Tibial artery (tissue), 4 donors: ENCODE measurements at regions not wholly inside any gene's neighbourhood (a gene's known extent, or its start where the extent isn't known, plus 50 kb on each side); places are given as distances from the start of the nearest gene placed in this dataset.

Experiments
- DNase-seq, 2 donors: peaks; one replicate each; pipeline ENCODE4 v3.0.0-alpha.2; 2019
- H3K27ac ChIP-seq, 2 donors: fragments of 200-600 bp; sonication (generic) in 1 of 2; 1 replicate in 1 of 2; 2 replicates in 1 of 2; pipeline ENCODE4 v1.5.1; 2018 to 2019; ENCODE audit warnings: mild to moderate bottlenecking in 1 of 2
- H3K27me3 ChIP-seq, 2 donors: fragments of 200-600 bp; sonication (generic) in 1 of 2; one replicate each; pipeline versions ENCODE4 v1.5.1 to v1.6.0; 2016 to 2019
- H3K36me3 ChIP-seq, 3 donors: fragments of 200-600 bp; sonication (generic) in 2 of 3; one replicate each; pipeline ENCODE4 v1.5.1; 2016 to 2019; ENCODE audit warnings: mild to moderate bottlenecking in 2 of 3
- H3K4me1 ChIP-seq, 4 donors: fragments of 200-600 bp; sonication (generic) in 2 of 4; 1 replicate in 3 of 4; 2 replicates in 1 of 4; pipeline ENCODE4 v1.5.1; 2016 to 2019
- H3K4me3 ChIP-seq, 2 donors: fragments of 200-600 bp; sonication (generic) in 1 of 2; 1 replicate in 1 of 2; 2 replicates in 1 of 2; pipeline ENCODE4 v1.5.1; 2018 to 2019; ENCODE audit warnings: mild to moderate bottlenecking in 2 of 2
- H3K9me3 ChIP-seq, 3 donors: fragments of 200-600 bp; sonication (generic) in 1 of 3; one replicate each; pipeline ENCODE4 v1.5.1; 2016 to 2019
- intact Hi-C: fragments of 100-400 bp; cut with DNase I; formaldehyde crosslinking; loops from one replicate; pipeline ENCODE4 v1.15.0; 2023; ENCODE audit warnings: low total_unique reads
- TF ChIP-seq, protein P1 (sequence below), 2 experiments: fragments of 200-600 bp in 1 of 2; fragments of 450-650 bp in 1 of 2; IDR thresholded peaks; one replicate each; pipeline ENCODE4 v1.5.1; 2017 to 2019; ENCODE audit warnings: antibody characterized with exemption in 2 of 2, mild to moderate bottlenecking in 1 of 2, moderate library complexity in 1 of 2

DNA sequence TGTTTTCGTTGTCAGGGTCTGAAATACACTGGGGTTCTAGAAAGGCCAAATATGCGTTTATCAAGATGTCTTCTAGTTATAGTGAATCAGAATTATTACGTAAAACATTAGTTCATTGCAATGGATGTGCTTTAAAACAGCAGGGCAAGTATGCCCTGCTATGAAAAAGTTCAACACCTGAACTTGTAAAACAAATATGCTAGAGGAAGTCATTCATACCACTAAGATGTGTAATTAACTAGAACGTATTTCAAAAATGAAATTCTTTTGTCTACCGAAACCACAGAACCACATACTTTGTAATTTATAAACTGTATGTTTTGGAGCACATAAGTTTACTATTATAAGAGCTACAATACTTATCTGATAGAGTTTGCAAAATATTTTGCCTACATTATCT is 266.2 kb downstream of the KCTD12 start:
- intact Hi-C loops, result no loop called here
- Histone ChIP-seq H3K27me3 (no peaks in the 10 kb centered on the region), H3K27ac (no peak overlapping the region), H3K36me3 (no peaks in the 10 kb centered on the region), H3K4me1 (no peaks in the 10 kb centered on the region), H3K9me3 (no peaks in the 10 kb centered on the region), H3K4me3 (no peak overlapping the region)
- TF ChIP-seq, protein P1, sequence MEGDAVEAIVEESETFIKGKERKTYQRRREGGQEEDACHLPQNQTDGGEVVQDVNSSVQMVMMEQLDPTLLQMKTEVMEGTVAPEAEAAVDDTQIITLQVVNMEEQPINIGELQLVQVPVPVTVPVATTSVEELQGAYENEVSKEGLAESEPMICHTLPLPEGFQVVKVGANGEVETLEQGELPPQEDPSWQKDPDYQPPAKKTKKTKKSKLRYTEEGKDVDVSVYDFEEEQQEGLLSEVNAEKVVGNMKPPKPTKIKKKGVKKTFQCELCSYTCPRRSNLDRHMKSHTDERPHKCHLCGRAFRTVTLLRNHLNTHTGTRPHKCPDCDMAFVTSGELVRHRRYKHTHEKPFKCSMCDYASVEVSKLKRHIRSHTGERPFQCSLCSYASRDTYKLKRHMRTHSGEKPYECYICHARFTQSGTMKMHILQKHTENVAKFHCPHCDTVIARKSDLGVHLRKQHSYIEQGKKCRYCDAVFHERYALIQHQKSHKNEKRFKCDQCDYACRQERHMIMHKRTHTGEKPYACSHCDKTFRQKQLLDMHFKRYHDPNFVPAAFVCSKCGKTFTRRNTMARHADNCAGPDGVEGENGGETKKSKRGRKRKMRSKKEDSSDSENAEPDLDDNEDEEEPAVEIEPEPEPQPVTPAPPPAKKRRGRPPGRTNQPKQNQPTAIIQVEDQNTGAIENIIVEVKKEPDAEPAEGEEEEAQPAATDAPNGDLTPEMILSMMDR (IDR thresholded peaks at IDR 0.05), result no peak
- no peak for DNase-seq

DNA sequence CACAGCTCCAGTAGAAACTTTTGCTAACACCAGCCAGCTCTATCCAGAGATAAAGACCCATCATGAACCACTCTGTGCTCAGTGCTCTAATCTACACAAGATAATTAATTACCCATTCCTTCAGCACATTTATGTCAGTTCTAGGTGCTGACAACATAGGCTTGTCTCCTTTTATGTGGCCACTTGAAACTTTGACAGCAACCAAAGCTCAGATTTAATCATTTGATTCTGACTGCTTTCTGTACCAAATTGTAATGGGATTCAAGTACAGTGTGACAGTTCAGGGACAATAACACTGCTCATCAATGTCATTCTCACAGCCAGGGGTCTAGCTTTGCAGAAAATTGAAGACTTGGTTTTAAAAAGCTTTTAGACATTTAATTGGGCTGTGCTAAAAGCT is 266.6 kb downstream of the KCTD12 start:
- H3K36me3 ChIP-seq, result no peaks in the 10 kb centered on the region
- DNase-seq, result no peak
- no peaks in the 10 kb centered on the region for H3K27me3 ChIP-seq
- no peak overlapping the region for H3K27ac ChIP-seq
- H3K9me3 ChIP-seq, result no peaks in the 10 kb centered on the region
- intact Hi-C loops, result no loop called here
- TF ChIP-seq, protein P1 (IDR thresholded peaks at IDR 0.05), result no peak
- no peak overlapping the region for H3K4me3 ChIP-seq
- no peaks in the 10 kb centered on the region for H3K4me1 ChIP-seq

DNA sequence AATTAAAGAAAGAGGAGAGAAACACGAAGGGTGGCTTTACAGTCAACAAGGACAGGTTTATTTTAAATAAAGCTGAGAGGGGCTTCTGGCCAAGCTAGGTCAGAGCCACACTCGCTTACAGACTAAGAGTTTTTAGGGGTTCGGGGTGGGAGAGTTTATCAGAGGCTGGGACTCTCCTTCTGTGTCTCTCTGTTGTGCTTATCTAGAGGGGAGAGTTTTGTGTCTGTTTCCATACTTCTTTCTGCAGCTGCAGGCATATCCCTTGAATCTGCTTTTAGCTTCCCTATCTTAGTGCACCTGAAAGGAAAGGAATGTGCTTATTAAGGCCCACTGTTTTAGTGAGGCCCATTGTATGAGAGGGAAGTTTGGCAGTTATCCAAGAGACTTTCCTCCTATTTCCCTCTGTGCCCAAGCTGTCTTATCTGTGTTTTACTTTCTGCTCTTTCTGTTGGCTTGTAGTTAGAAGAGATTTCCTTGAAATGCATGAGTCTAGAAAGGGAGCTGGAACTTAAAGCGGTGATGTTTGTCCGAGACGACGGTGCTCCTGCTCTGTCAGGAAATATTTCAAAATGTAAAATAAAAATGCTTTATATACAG is 275.3 kb downstream of the KCTD12 start:
- DNase-seq, result no peak
- no peaks in the 10 kb centered on the region for H3K27me3 ChIP-seq
- intact Hi-C loops, result no loop called here
- no peaks in the 10 kb centered on the region for H3K4me1 ChIP-seq
- H3K4me3 ChIP-seq, result no peak overlapping the region
- H3K36me3 ChIP-seq, result no peaks in the 10 kb centered on the region
- TF ChIP-seq, protein P1 (IDR thresholded peaks at IDR 0.05), result no peak
- no peak overlapping the region for H3K27ac ChIP-seq
- H3K9me3 ChIP-seq, result no peaks in the 10 kb centered on the region

DNA sequence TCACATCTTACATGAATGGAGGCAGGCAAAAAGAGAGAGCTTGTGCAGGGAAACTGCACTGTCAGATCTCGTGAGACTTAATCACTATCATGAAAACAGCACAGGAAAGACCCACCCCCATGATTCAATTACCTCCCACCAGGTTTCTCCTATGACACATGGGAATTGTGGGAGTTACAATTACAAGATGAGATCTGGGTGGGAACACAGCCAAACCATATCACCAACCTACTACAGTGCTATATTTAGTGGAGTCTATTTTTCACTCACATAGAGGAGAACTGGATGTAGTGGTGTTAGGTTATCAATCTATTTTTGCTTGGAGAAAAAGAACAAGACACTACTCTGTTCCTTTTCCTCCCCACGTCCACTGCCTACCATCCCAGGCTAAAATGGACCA is 276.6 kb downstream of the KCTD12 start:
- H3K9me3 ChIP-seq, result no peaks in the 10 kb centered on the region
- no peak for DNase-seq
- intact Hi-C loops, result no loop called here
- H3K4me1 ChIP-seq, result no peaks in the 10 kb centered on the region
- TF ChIP-seq, protein P1 (IDR thresholded peaks at IDR 0.05), result no peak
- H3K36me3 ChIP-seq, result no peaks in the 10 kb centered on the region
- no peak overlapping the region for H3K27ac ChIP-seq
- H3K27me3 ChIP-seq, result no peaks in the 10 kb centered on the region
- H3K4me3 ChIP-seq, result no peak overlapping the region

DNA sequence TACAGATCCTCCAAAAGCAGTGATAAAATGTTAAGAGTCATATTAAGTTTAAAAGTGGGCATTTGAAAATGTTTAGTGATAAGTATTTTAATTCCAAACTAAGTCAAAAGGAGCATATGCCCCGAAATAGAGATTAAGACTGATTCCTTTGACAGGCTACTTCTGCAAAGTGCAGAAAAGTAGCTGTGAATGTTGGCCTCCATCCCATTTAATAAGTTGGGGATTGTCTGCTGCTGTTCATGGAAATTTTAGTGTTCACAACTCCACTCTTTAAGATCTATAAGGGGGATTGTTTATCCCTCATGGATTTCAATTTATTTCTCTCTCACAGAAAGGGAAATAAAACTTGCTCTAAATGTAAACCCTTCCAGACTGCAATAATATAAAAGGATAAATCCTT is 278.3 kb downstream of the KCTD12 start:
- H3K27ac ChIP-seq, result no peak overlapping the region

More for the DNA sequence above, 278.3 kb downstream of the KCTD12 start:
- no peak for DNase-seq
- no peaks in the 10 kb centered on the region for H3K27me3 ChIP-seq
- no peaks in the 10 kb centered on the region for H3K36me3 ChIP-seq
- TF ChIP-seq, protein P1 (IDR thresholded peaks at IDR 0.05), result no peak
- H3K9me3 ChIP-seq, result no peaks in the 10 kb centered on the region
- intact Hi-C loops, result no loop called here
- H3K4me3 ChIP-seq, result no peak overlapping the region
- no peaks in the 10 kb centered on the region for H3K4me1 ChIP-seq
